B cell (primary cell): ENCODE measurements at regions not wholly inside any gene's neighbourhood (a gene's known extent, or its start where the extent isn't known, plus 50 kb on each side); places are given as distances from the start of the nearest gene placed in this dataset.

Source experiments
- CTCF ChIP-seq: fragments of 200-600 bp; IDR thresholded peaks from one replicate; pipeline ENCODE4 v1.8.0; 2022; ENCODE audit warnings: antibody characterized with exemption, mild to moderate bottlenecking
- EZH2 ChIP-seq: IDR thresholded peaks from 2 replicates; pipeline ENCODE4 v1.6.1; 2012; ENCODE audit warnings: borderline replicate concordance, low read depth, mild to moderate bottlenecking, moderate library complexity, low read length; ENCODE audit not compliant: insufficient read depth, poor library complexity, severe bottlenecking

- TF ChIP-seq CTCF: no peak
- no peak for TF ChIP-seq EZH2
Measured at GRCh38 chr13:110092831-110093247, 214.1 kb downstream of the COL4A1 start.
